Esophagus muscularis mucosa (tissue), 3 donors: ENCODE measurements at regions not wholly inside any gene's neighbourhood (a gene's known extent, or its start where the extent isn't known, plus 50 kb on each side); places are given as distances from the start of the nearest gene placed in this dataset.

Experiments
- CTCF ChIP-seq, 3 experiments: fragments of 200-600 bp in 2 of 3; fragments of 450-650 bp in 1 of 3; sonication (generic) in 2 of 3; IDR thresholded peaks; one replicate each; pipeline ENCODE4 v1.5.1; 2017 to 2019; ENCODE audit warnings: antibody characterized with exemption in 3 of 3, mild to moderate bottlenecking in 2 of 3, moderate library complexity in 1 of 3
- EP300 ChIP-seq: sonication (generic); formaldehyde crosslinking; IDR thresholded peaks from one replicate; pipeline ENCODE4 v1.6.1; 2017; ENCODE audit warnings: antibody characterized with exemption

- TF ChIP-seq CTCF (IDR thresholded peaks at IDR 0.05) (no peak), EP300 (no peak)
These were observed 934.9 kb downstream of the SLITRK6 start for GRCh38 chr13:84864341-84864740.
